Chondrocyte (in vitro differentiated cells): ENCODE measurements at regions not wholly inside any gene's neighbourhood (a gene's known extent, or its start where the extent isn't known, plus 50 kb on each side); places are given as distances from the start of the nearest gene placed in this dataset.

ENCODE experiments used
- DNase-seq: peaks from one replicate; pipeline ENCODE4 v3.0.0; 2021; ENCODE audit warnings: mixed read lengths, low spot score
- H3K27ac Mint-ChIP-seq: one replicate; pipeline ENCODE4 v1.8.0; 2021; ENCODE audit warnings: mild to moderate bottlenecking, moderate library complexity, mixed read lengths; ENCODE audit not compliant: unreplicated experiment
- H3K27me3 Mint-ChIP-seq: 2 replicates; pipeline ENCODE4 v1.8.0; 2021; ENCODE audit warnings: low read depth, mixed read lengths
- H3K36me3 Mint-ChIP-seq: 2 replicates; pipeline ENCODE4 v1.8.0; 2021; ENCODE audit warnings: low read depth, mixed read lengths
- H3K4me1 Mint-ChIP-seq: 2 replicates; pipeline ENCODE4 v1.8.0; 2021; ENCODE audit warnings: low read depth, mild to moderate bottlenecking, mixed read lengths
- H3K4me3 Mint-ChIP-seq: one replicate; pipeline ENCODE4 v1.8.0; 2021; ENCODE audit warnings: mild to moderate bottlenecking, moderate library complexity, mixed read lengths; ENCODE audit not compliant: unreplicated experiment
- H3K9me3 Mint-ChIP-seq: 2 replicates; pipeline ENCODE4 v1.8.0; 2021; ENCODE audit warnings: low read depth, mixed read lengths
- TF ChIP-seq, protein P1 (sequence below): fragments of 200-600 bp; sonication (generic); IDR thresholded peaks from 2 replicates; pipeline ENCODE4 v1.5.0; 2021; ENCODE audit warnings: antibody characterized with exemption, mild to moderate bottlenecking, moderate library complexity

DNA sequence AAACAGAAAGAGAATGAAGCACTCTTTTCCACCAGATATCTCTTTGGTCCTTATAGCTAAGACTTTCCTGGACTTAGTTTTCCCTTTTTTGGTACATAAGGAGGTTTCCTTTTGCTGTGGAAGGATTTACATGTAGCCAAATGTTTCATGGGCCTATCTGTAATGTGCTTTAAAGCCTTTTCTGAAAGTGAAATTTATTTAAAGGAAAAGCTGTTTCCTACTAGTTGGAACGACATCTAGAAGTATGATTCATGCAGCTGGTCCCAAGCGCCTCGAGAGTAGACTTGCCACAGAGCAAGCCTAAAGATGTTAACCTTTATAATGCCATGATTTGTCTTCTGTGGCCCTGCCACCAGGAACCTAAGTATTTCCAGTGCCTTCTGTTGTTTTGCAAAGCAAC, 390.3 kb downstream of the DLEU7 start:
- H3K4me3 Mint-ChIP-seq = no peak overlapping the region
- DNase-seq = no peak
- H3K9me3 Mint-ChIP-seq = no peaks in the 10 kb centered on the region
- no peaks in the 10 kb centered on the region for H3K27me3 Mint-ChIP-seq
- no peak overlapping the region for H3K27ac Mint-ChIP-seq
- TF ChIP-seq, protein P1, sequence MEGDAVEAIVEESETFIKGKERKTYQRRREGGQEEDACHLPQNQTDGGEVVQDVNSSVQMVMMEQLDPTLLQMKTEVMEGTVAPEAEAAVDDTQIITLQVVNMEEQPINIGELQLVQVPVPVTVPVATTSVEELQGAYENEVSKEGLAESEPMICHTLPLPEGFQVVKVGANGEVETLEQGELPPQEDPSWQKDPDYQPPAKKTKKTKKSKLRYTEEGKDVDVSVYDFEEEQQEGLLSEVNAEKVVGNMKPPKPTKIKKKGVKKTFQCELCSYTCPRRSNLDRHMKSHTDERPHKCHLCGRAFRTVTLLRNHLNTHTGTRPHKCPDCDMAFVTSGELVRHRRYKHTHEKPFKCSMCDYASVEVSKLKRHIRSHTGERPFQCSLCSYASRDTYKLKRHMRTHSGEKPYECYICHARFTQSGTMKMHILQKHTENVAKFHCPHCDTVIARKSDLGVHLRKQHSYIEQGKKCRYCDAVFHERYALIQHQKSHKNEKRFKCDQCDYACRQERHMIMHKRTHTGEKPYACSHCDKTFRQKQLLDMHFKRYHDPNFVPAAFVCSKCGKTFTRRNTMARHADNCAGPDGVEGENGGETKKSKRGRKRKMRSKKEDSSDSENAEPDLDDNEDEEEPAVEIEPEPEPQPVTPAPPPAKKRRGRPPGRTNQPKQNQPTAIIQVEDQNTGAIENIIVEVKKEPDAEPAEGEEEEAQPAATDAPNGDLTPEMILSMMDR = no peak
- H3K36me3 Mint-ChIP-seq = no peaks in the 10 kb centered on the region
- H3K4me1 Mint-ChIP-seq = peaks cover 13% of the 10 kb centered on the region

DNA sequence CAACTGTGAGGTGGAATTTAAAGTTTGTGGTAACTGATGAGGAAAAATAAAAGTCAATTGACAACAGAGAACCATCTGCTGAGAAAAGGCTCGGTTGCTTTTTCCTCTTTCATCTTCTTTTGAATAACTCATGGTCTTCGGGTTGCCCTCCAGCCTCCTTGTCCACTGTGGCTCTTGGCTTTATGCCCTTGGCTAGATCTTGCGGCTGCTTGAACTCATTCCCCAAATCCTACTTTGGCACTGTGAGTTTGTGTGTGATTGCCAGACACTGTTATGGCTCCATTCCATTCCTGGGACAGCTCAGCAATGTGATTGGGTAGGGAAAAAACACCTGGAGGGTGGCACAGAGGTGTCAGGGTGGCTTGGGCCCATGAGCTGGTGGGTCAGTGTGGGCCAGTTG, 387.4 kb downstream of the DLEU7 start:
- no peak overlapping the region for H3K4me3 Mint-ChIP-seq
- no peaks in the 10 kb centered on the region for H3K36me3 Mint-ChIP-seq
- TF ChIP-seq, protein P1 = no peak
- H3K4me1 Mint-ChIP-seq = peaks cover 13% of the 10 kb centered on the region
- H3K27ac Mint-ChIP-seq = no peak overlapping the region
- H3K9me3 Mint-ChIP-seq = no peaks in the 10 kb centered on the region
- no peak for DNase-seq
- H3K27me3 Mint-ChIP-seq = no peaks in the 10 kb centered on the region

DNA sequence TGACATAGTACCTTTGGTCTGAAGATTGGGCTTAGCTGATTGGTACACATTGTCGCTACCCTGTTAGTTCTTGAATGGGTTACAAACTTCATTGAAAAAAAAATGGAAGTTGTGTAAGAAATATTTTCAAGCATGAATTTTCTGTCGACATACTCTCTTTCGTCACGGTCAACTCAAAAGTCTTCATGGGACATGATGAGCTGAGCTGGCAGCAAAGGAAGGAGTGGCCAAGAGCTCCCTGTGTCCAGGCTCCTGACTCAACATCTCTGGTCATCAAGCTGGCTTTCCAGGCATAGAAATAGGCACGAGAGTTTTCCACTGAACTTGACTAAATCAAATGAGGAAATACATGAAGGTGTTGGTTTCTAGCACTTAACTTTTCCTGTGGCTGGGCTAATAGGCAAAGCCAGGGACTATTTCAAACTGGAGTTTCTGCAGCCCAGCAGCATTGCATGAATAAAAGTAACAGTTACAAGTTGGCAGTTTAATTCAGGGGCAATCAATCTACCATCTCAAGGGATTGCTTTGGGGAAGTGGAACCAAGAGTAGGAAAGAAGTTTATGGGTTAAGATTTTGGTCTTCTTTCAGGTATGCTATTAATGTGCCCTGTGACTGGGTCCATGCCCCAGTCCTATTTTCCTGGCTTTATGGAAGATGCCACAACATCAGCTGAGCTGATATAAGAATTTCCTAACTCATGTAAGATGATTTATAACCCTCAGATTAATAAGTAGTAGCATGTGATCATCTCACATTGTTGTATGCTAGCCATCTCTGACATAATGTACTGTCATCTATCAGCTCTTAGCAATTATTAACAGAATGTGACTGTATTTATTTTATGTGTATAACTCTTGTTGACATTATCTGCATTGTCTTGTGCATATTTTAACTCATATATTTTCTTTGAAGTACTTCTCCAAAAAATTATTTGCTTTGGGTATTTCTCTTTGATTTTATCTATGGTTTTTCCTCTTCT, 385.8 kb downstream of the DLEU7 start:
- Mint-ChIP-seq H3K27me3 (no peaks in the 10 kb centered on the region), H3K4me3 (no peak overlapping the region), H3K36me3 (peaks cover 2% of the 10 kb centered on the region), H3K4me1 (peaks cover 13% of the 10 kb centered on the region), H3K9me3 (peaks cover 3% of the 10 kb centered on the region), H3K27ac (no peak overlapping the region)
- DNase-seq = no peak
- TF ChIP-seq, protein P1 = no peak

DNA sequence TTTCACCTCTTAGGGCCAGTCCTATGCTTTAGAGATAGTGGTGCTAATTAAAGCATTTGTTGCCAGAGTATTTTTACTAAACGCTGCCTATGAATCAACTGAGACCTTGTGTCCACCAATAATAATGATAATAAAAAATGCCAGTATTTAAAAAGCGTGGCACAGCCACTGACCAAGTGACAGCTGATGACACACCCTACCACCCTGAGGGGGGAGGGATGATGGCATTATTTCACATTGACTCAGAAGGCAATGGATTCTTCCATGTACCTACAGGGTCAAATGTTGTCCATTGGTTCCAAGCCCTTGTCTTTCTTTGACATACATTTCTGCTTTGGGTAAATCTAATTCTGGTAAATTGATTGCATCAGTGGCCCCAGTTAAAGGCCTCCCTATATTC, 384.4 kb downstream of the DLEU7 start:
- H3K27me3 Mint-ChIP-seq = no peaks in the 10 kb centered on the region
- H3K4me1 Mint-ChIP-seq = peaks cover under 1% of the 10 kb centered on the region
- no peak for DNase-seq
- H3K36me3 Mint-ChIP-seq = peaks cover 2% of the 10 kb centered on the region
- H3K27ac Mint-ChIP-seq = no peak overlapping the region
- peaks cover 3% of the 10 kb centered on the region for H3K9me3 Mint-ChIP-seq
- TF ChIP-seq, protein P1 = no peak
- H3K4me3 Mint-ChIP-seq = no peak overlapping the region

DNA sequence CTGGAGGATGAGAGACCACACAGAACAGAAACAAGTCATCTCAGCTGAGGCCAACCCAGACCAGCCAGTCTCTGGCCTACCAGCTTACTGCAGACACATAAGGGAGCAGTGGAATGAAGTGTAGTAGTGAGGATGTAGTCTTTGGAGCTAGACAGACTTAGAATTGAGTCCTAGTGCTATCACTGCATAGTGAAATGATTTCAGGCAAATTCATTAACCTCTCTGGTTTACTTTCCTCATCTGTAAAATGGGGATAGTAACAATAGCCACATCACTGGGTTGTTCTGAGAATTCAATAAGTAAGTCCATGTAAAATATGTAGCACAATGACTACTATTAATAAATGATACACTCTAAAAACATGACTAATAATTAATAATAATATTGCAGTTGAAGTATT, 383.8 kb downstream of the DLEU7 start:
- Mint-ChIP-seq H3K9me3 (peaks cover 3% of the 10 kb centered on the region), H3K27me3 (no peaks in the 10 kb centered on the region), H3K4me1 (no peaks in the 10 kb centered on the region), H3K36me3 (peaks cover 2% of the 10 kb centered on the region), H3K4me3 (no peak overlapping the region), H3K27ac (no peak overlapping the region)
- TF ChIP-seq, protein P1 = no peak
- DNase-seq = no peak
